ENCODE measurements at regions not wholly inside any gene's neighbourhood (a gene's known extent, or its start where the extent isn't known, plus 50 kb on each side); places are given as distances from the start of the nearest gene placed in this dataset.

GRCh38 chr6:67811239-67812037 is 823.6 kb upstream of the ADGRB3 start:
- Histone ChIP-seq H2AFZ (ENCODE audit: low read length) (no peak overlapping the region), H3K4me1 (replicated peaks in 1 of 4; ENCODE audit: control insufficient read depth in 3 of 4, insufficient read depth in 4 of 4, low read length in 3 of 4) (no peaks in the 10 kb centered on the region), H3K27me3 (replicated peaks in 1 of 4; ENCODE audit: control insufficient read depth in 3 of 4, extremely low read depth in 1 of 4, insufficient read depth in 3 of 4, low read length in 3 of 4) (no peaks in the 10 kb centered on the region), H3K79me1 (ENCODE audit: low read depth, low read length) (no peaks in the 10 kb centered on the region), H3K4me2 (ENCODE audit: insufficient read depth in 1 of 2, low read depth in 2 of 2, low read length in 2 of 2) (no peak overlapping the region), H2BK120ac (replicated peaks; ENCODE audit: low read depth, low read length) (no peak overlapping the region), H3K9ac (replicated peaks in 1 of 4; ENCODE audit: extremely low read depth in 1 of 4, low read depth in 3 of 4, low read length in 3 of 4) (no peak overlapping the region), H3K4me3 (ENCODE audit: extremely low read depth in 1 of 4, insufficient read depth in 2 of 4, low read depth in 3 of 4, low read length in 4 of 4) (no peak overlapping the region), H3K27ac (ENCODE audit: low read depth, low read length) (no peak overlapping the region), H2BK20ac (ENCODE audit: low read length) (no peak overlapping the region), H3K18ac (ENCODE audit: extremely low read depth, low read length) (no peak overlapping the region), H2BK15ac (ENCODE audit: low read length) (no peak overlapping the region), H4K5ac (ENCODE audit: insufficient read length, low read depth, low read length) (no peak overlapping the region), H2BK12ac (ENCODE audit: low read depth, low read length) (no peak overlapping the region), H3K9me3 (ENCODE audit: insufficient read depth in 2 of 2, low read depth in 1 of 2, low read length in 1 of 2) (peaks cover 0 to 5% of the 10 kb centered on the region in 2 experiments; a peak in 1 of 4 replicates), H3K23me2 (ENCODE audit: low read depth, low read length) (no peaks in the 10 kb centered on the region), H4K20me1 (replicated peaks in 1 of 2; ENCODE audit: control insufficient read depth in 1 of 2, insufficient read depth in 2 of 2, low read length in 2 of 2) (no peaks in the 10 kb centered on the region), H4K8ac (ENCODE audit: extremely low read depth, insufficient read depth, low read length) (no peak overlapping the region), H3K36me3 (ENCODE audit: control insufficient read depth in 2 of 4, insufficient read depth in 4 of 4, low read length in 3 of 4) (no peaks in the 10 kb centered on the region; a peak in 2 of 8 replicates), H2BK5ac (ENCODE audit: low read depth, low read length) (no peak overlapping the region), H4K91ac (replicated peaks; ENCODE audit: insufficient read length, low read length) (no peak overlapping the region), H3K23ac (ENCODE audit: insufficient read length) (no peak overlapping the region), H3K14ac (ENCODE audit: insufficient read length) (no peak overlapping the region), H3K4ac (replicated peaks; ENCODE audit: insufficient read length, low read depth, low read length) (no peak overlapping the region), H3K56ac (replicated peaks; ENCODE audit: insufficient read length, low read depth, low read length) (no peak overlapping the region), H3K79me2 (ENCODE audit: control insufficient read depth in 1 of 2, insufficient read depth in 2 of 2, low read length in 2 of 2) (no peaks in the 10 kb centered on the region), H2AK5ac (ENCODE audit: low read depth, low read length) (no peak overlapping the region)
- WGBS, 2 experiments (ENCODE audit: extremely low coverage in 1 of 2, insufficient coverage in 1 of 2, insufficient read length in 1 of 2, insufficient replicate concordance in 2 of 2, low coverage in 1 of 2, low lambda C conversion rate in 2 of 2, missing lambda C conversion rate in 1 of 2), result 89% methylated on average over 3 of the region's 3 CpGs; no CpG with 5 or more reads in 1 of the 2 experiments
- ChIA-PET CTCF (ENCODE audit: partially characterized antibody) (no interaction called here), POLR2A (ENCODE audit: partially characterized antibody) (no interaction called here)
- FAIRE-seq, result no peak
- TF ChIP-seq CHD1 (IDR thresholded peaks at IDR 0.05; ENCODE audit: low read depth, low read length) (no peak), SRF (IDR thresholded peaks at IDR 0.05; ENCODE audit: low read depth, low read length) (no peak), CBX5 (IDR thresholded peaks at IDR 0.05; ENCODE audit: low read depth, low read length) (no peak), CEBPB (IDR thresholded peaks at IDR 0.05; ENCODE audit: low read depth, low read length) (peak; percentile 39; the same call in 1 of the 2 replicates)
- DNase-seq (ENCODE audit: low read depth in 1 of 2, low spot score in 2 of 2), result no peak

All from H1 (cell line).